Astrocyte (in vitro differentiated cells and primary cell): ENCODE measurements at regions not wholly inside any gene's neighbourhood (a gene's known extent, or its start where the extent isn't known, plus 50 kb on each side); places are given as distances from the start of the nearest gene placed in this dataset.

ENCODE experiments used
- DNase-seq: peaks from one replicate; pipeline ENCODE4 v3.0.0-alpha.2; 2010; ENCODE audit warnings: low read depth
- FAIRE-seq: peaks from 2 replicates; lab custom pipeline; 2011; peaks lifted over from hg19 to GRCh38; lab: Jason Lieb, UNC
- H2AFZ ChIP-seq: 2 replicates; pipeline ENCODE4 v1.6.0; 2012; ENCODE audit warnings: low read depth, low read length, inconsistent platforms
- H3K27ac ChIP-seq: 2 replicates; pipeline ENCODE4 v1.5.1; 2011; ENCODE audit warnings: low read depth, low read length, inconsistent platforms
- H3K27me3 ChIP-seq: 2 replicates; pipeline ENCODE4 v1.6.0; 2011; ENCODE audit warnings: low read length, inconsistent platforms; ENCODE audit not compliant: insufficient read depth
- H3K36me3 ChIP-seq: 2 replicates; pipeline ENCODE4 v1.5.1; 2011; ENCODE audit warnings: low read length, inconsistent platforms; ENCODE audit not compliant: insufficient read depth
- H3K4me1 ChIP-seq: 2 replicates; pipeline ENCODE4 v1.5.1; 2011; ENCODE audit warnings: low read length, inconsistent platforms; ENCODE audit not compliant: insufficient read depth
- H3K4me2 ChIP-seq: 2 replicates; pipeline ENCODE4 v1.6.0; 2012; ENCODE audit warnings: low read length, inconsistent platforms
- H3K4me3 ChIP-seq: 2 replicates; pipeline ENCODE4 v1.5.1; 2011; ENCODE audit warnings: low read depth, mild to moderate bottlenecking, low read length, inconsistent platforms; ENCODE audit not compliant: insufficient read depth
- H3K79me2 ChIP-seq: 2 replicates; pipeline ENCODE4 v1.6.0; 2012; ENCODE audit warnings: mild to moderate bottlenecking, low read length, inconsistent platforms; ENCODE audit not compliant: insufficient read depth
- H3K9ac ChIP-seq: 2 replicates; pipeline ENCODE4 v1.6.0; 2012; ENCODE audit warnings: mild to moderate bottlenecking, low read length, inconsistent platforms
- H3K9me3 ChIP-seq: 2 replicates; pipeline ENCODE4 v1.5.1; 2012; ENCODE audit warnings: low read depth, mild to moderate bottlenecking, low read length, inconsistent platforms; ENCODE audit not compliant: insufficient read depth
- H4K20me1 ChIP-seq: 2 replicates; pipeline ENCODE4 v1.6.0; 2012; ENCODE audit warnings: low read length, inconsistent platforms; ENCODE audit not compliant: insufficient read depth
- H3K27ac Mint-ChIP-seq: one replicate; pipeline ENCODE4 v1.8.0; 2021; ENCODE audit warnings: mild to moderate bottlenecking, mixed read lengths; ENCODE audit not compliant: unreplicated experiment
- H3K27me3 Mint-ChIP-seq: one replicate; pipeline ENCODE4 v1.8.0; 2021; ENCODE audit warnings: low read depth, mixed read lengths; ENCODE audit not compliant: unreplicated experiment
- H3K36me3 Mint-ChIP-seq: one replicate; pipeline ENCODE4 v1.8.0; 2021; ENCODE audit warnings: low read depth, mixed read lengths; ENCODE audit not compliant: unreplicated experiment
- H3K4me1 Mint-ChIP-seq: one replicate; pipeline ENCODE4 v1.8.0; 2021; ENCODE audit warnings: low read depth, mixed read lengths; ENCODE audit not compliant: unreplicated experiment
- H3K4me3 Mint-ChIP-seq: one replicate; pipeline ENCODE4 v1.8.0; 2021; ENCODE audit warnings: mild to moderate bottlenecking, moderate library complexity, mixed read lengths; ENCODE audit not compliant: unreplicated experiment
- H3K9me3 Mint-ChIP-seq: one replicate; pipeline ENCODE4 v1.8.0; 2021; ENCODE audit warnings: mild to moderate bottlenecking, mixed read lengths; ENCODE audit not compliant: unreplicated experiment
- EZH2 ChIP-seq: IDR thresholded peaks from 2 replicates; pipeline ENCODE4 v1.6.1; 2012; ENCODE audit warnings: mild to moderate bottlenecking, low read length, inconsistent platforms; ENCODE audit not compliant: insufficient read depth
- TF ChIP-seq, protein P1 (sequence below): IDR thresholded peaks from 2 replicates; pipeline ENCODE4 v1.5.1; 2011; ENCODE audit warnings: low read depth, mild to moderate bottlenecking, inconsistent platforms, low read length, moderate library complexity; ENCODE audit not compliant: insufficient read depth

- Histone ChIP-seq H3K4me1 (no peaks in the 10 kb centered on the region), H4K20me1 (no peaks in the 10 kb centered on the region), H3K79me2 (no peaks in the 10 kb centered on the region), H3K4me2 (no peak overlapping the region), H2AFZ (no peak overlapping the region), H3K27me3 (no peaks in the 10 kb centered on the region), H3K36me3 (no peaks in the 10 kb centered on the region), H3K9ac (no peak overlapping the region), H3K4me3 (no peak overlapping the region), H3K27ac (no peak overlapping the region), H3K9me3 (peaks cover 7% of the 10 kb centered on the region)
- TF ChIP-seq, protein P1, sequence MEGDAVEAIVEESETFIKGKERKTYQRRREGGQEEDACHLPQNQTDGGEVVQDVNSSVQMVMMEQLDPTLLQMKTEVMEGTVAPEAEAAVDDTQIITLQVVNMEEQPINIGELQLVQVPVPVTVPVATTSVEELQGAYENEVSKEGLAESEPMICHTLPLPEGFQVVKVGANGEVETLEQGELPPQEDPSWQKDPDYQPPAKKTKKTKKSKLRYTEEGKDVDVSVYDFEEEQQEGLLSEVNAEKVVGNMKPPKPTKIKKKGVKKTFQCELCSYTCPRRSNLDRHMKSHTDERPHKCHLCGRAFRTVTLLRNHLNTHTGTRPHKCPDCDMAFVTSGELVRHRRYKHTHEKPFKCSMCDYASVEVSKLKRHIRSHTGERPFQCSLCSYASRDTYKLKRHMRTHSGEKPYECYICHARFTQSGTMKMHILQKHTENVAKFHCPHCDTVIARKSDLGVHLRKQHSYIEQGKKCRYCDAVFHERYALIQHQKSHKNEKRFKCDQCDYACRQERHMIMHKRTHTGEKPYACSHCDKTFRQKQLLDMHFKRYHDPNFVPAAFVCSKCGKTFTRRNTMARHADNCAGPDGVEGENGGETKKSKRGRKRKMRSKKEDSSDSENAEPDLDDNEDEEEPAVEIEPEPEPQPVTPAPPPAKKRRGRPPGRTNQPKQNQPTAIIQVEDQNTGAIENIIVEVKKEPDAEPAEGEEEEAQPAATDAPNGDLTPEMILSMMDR = no peak
- no peak for TF ChIP-seq EZH2
- Mint-ChIP-seq H3K4me1 (no peaks in the 10 kb centered on the region), H3K27ac (no peak overlapping the region), H3K4me3 (no peak overlapping the region), H3K9me3 (peaks cover 11% of the 10 kb centered on the region), H3K36me3 (no peaks in the 10 kb centered on the region), H3K27me3 (no peaks in the 10 kb centered on the region)
- DNase-seq (no peak), FAIRE-seq (no peak)
Observed at GRCh38 chr9:65437724-65438123, 152.7 kb upstream of the FOXD4L5 start.

DNA sequence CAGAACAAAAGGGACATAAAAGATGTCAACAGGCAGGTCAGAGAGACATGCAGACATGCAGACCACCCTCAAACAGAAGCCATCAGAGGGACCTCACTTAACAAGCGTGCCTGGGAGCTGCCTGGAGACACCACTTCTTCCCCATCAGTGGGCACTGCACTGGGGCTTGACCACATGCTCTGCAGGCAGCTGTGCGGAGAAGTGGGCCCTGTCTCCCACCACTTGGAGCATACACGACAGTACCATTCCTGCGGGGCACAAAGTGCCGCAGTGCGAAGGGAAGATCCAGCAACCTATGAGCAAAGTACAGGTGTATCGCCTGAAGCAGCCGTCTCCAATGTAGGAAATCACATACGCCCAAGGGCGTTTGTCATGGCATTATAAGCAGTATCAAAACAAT is 150.5 kb upstream of the FOXD4L5 start:
- Mint-ChIP-seq H3K36me3 (no peaks in the 10 kb centered on the region), H3K27me3 (no peaks in the 10 kb centered on the region), H3K4me3 (no peak overlapping the region), H3K9me3 (peaks cover 22% of the 10 kb centered on the region), H3K27ac (no peak overlapping the region), H3K4me1 (no peaks in the 10 kb centered on the region)
- Histone ChIP-seq H3K4me2 (no peak overlapping the region), H3K27ac (no peak overlapping the region), H3K4me1 (no peaks in the 10 kb centered on the region), H3K9ac (no peak overlapping the region), H2AFZ (no peak overlapping the region), H3K36me3 (no peaks in the 10 kb centered on the region), H3K9me3 (peaks cover 15% of the 10 kb centered on the region), H4K20me1 (no peaks in the 10 kb centered on the region), H3K27me3 (no peaks in the 10 kb centered on the region), H3K4me3 (no peak overlapping the region), H3K79me2 (no peaks in the 10 kb centered on the region)
- TF ChIP-seq, protein P1 = no peak
- no peak for TF ChIP-seq EZH2
- DNase-seq = no peak
- no peak for FAIRE-seq

- no peaks in the 10 kb centered on the region for H3K4me1 ChIP-seq
- H3K9me3 Mint-ChIP-seq = peaks cover 22% of the 10 kb centered on the region
- TF ChIP-seq, protein P1 = no peak
- no peak for TF ChIP-seq EZH2
- H3K9me3 ChIP-seq = peaks cover 15% of the 10 kb centered on the region
- no peaks in the 10 kb centered on the region for H3K27me3 Mint-ChIP-seq
- H2AFZ ChIP-seq = no peak overlapping the region
- H3K79me2 ChIP-seq = no peaks in the 10 kb centered on the region
- H3K27me3 ChIP-seq = no peaks in the 10 kb centered on the region
- DNase-seq = no peak
- H4K20me1 ChIP-seq = no peaks in the 10 kb centered on the region
- H3K36me3 Mint-ChIP-seq = no peaks in the 10 kb centered on the region
- FAIRE-seq = no peak
- no peaks in the 10 kb centered on the region for H3K4me1 Mint-ChIP-seq
- H3K36me3 ChIP-seq = no peaks in the 10 kb centered on the region
- H3K4me3 Mint-ChIP-seq = no peak overlapping the region
- H3K4me2 ChIP-seq = no peak overlapping the region
- H3K4me3 ChIP-seq = no peak overlapping the region
- H3K27ac Mint-ChIP-seq = no peak overlapping the region
- H3K27ac ChIP-seq = no peak overlapping the region
- no peak overlapping the region for H3K9ac ChIP-seq
Observed at GRCh38 chr9:65432722-65433323, 147.8 kb upstream of the FOXD4L5 start.
